H1 (cell line): ENCODE measurements at regions not wholly inside any gene's neighbourhood (a gene's known extent, or its start where the extent isn't known, plus 50 kb on each side); places are given as distances from the start of the nearest gene placed in this dataset.

ENCODE experiments used
- CTCF ChIA-PET: fragments of 300-600 bp; sonication (Branson Sonifier 250); formaldehyde crosslinking; loops from one replicate; lab custom pipeline; 2021; ENCODE audit not compliant: partially characterized antibody; lab: Charles Lee
- POLR2A ChIA-PET: fragments of 300-600 bp; sonication (Branson Sonifier 250); formaldehyde crosslinking; loops from one replicate; lab custom pipeline; 2021; ENCODE audit warnings: inconsistent platforms; ENCODE audit not compliant: partially characterized antibody; lab: Charles Lee
- DNase-seq, 2 experiments: peaks; one replicate each; pipeline versions ENCODE4 v3.0.0 to v3.0.0-alpha.2; 2010 to 2022; ENCODE audit warnings: low spot score in 2 of 2, low read depth in 1 of 2, mixed read lengths in 1 of 2
- FAIRE-seq: peaks from 2 replicates; lab custom pipeline; 2011; peaks lifted over from hg19 to GRCh38; lab: Jason Lieb, UNC
- H2AFZ ChIP-seq: 2 replicates; pipeline ENCODE4 v1.8.1; 2012; ENCODE audit warnings: low read length, inconsistent platforms
- H2AK5ac ChIP-seq: 2 replicates; pipeline ENCODE4 v1.6.1; 2013; ENCODE audit warnings: low read depth, low read length
- H2BK120ac ChIP-seq: replicated peaks from 2 replicates; pipeline ENCODE3; 2013; ENCODE audit warnings: low read depth, low read length, inconsistent platforms
- H2BK12ac ChIP-seq: 2 replicates; pipeline ENCODE4 v1.6.1; 2013; ENCODE audit warnings: low read depth, low read length
- H2BK15ac ChIP-seq: 2 replicates; pipeline ENCODE4 v1.6.1; 2013; ENCODE audit warnings: low read length
- H2BK20ac ChIP-seq: 2 replicates; pipeline ENCODE4 v1.6.1; 2013; ENCODE audit warnings: low read length
- H2BK5ac ChIP-seq: 2 replicates; pipeline ENCODE4 v1.6.1; 2013; ENCODE audit warnings: low read depth, low read length
- H3K14ac ChIP-seq: 2 replicates; pipeline ENCODE4 v1.6.1; 2013; ENCODE audit warnings: inconsistent platforms; ENCODE audit not compliant: insufficient read length
- H3K18ac ChIP-seq: 2 replicates; pipeline ENCODE4 v1.6.1; 2013; ENCODE audit warnings: low read length; ENCODE audit errors: extremely low read depth
- H3K23ac ChIP-seq: 2 replicates; pipeline ENCODE4 v1.6.1; 2013; ENCODE audit warnings: inconsistent platforms; ENCODE audit not compliant: insufficient read length
- H3K23me2 ChIP-seq: 2 replicates; pipeline ENCODE4 v1.6.1; 2013; ENCODE audit warnings: low read depth, low read length
- H3K27ac ChIP-seq: 2 replicates; pipeline ENCODE4 v1.6.1; 2011; ENCODE audit warnings: low read depth, low read length, inconsistent platforms
- H3K27me3 ChIP-seq, 4 experiments: replicated peaks in 1 of 4; 1 replicate in 1 of 4; 2 replicates in 3 of 4; pipeline versions ENCODE4 v1.6.1 to v1.8.1; 2011 to 2013; ENCODE audit warnings: low read length in 3 of 4, mild to moderate bottlenecking in 3 of 4, inconsistent platforms in 2 of 4, mixed read lengths in 2 of 4, moderate library complexity in 1 of 4; ENCODE audit not compliant: control insufficient read depth in 3 of 4, insufficient read depth in 3 of 4; ENCODE audit errors: extremely low read depth in 1 of 4
- H3K36me3 ChIP-seq, 4 experiments: 2 replicates each; pipeline versions ENCODE4 v1.6.1 to v1.8.1; 2011 to 2013; ENCODE audit warnings: mild to moderate bottlenecking in 4 of 4, low read length in 3 of 4, moderate library complexity in 2 of 4, control low read depth in 1 of 4, inconsistent platforms in 1 of 4; ENCODE audit not compliant: insufficient read depth in 4 of 4, control insufficient read depth in 2 of 4
- H3K4ac ChIP-seq: replicated peaks from 2 replicates; pipeline ENCODE3; 2013; ENCODE audit warnings: low read length, low read depth, mixed read lengths, inconsistent platforms; ENCODE audit not compliant: insufficient read length
- H3K4me1 ChIP-seq, 4 experiments: replicated peaks in 1 of 4; 1 replicate in 1 of 4; 2 replicates in 3 of 4; pipeline versions ENCODE4 v1.6.1 to v1.8.1; 2011 to 2013; ENCODE audit warnings: low read length in 3 of 4, inconsistent platforms in 2 of 4, mixed read lengths in 1 of 4; ENCODE audit not compliant: insufficient read depth in 4 of 4, control insufficient read depth in 3 of 4
- H3K4me2 ChIP-seq, 2 experiments: 2 replicates each; pipeline versions ENCODE4 v1.6.1 to v1.8.1; 2011 to 2013; ENCODE audit warnings: low read depth in 2 of 2, low read length in 2 of 2, control low read depth in 1 of 2, inconsistent platforms in 1 of 2, mild to moderate bottlenecking in 1 of 2; ENCODE audit not compliant: insufficient read depth in 1 of 2
- H3K4me3 ChIP-seq, 4 experiments: fragments of 200-600, 300-600 bp in 1 of 4; sonication (generic), shearing (Covaris generic), sonication (Bioruptor Twin) in 1 of 4; 2 replicates each; pipeline versions ENCODE4 v1.5.1 to v1.8.1; 2011 to 2016; ENCODE audit warnings: low read length in 4 of 4, low read depth in 3 of 4, control low read depth in 2 of 4, inconsistent platforms in 2 of 4, mild to moderate bottlenecking in 2 of 4, mixed read lengths in 1 of 4, moderate library complexity in 1 of 4; ENCODE audit not compliant: insufficient read depth in 2 of 4; ENCODE audit errors: extremely low read depth in 1 of 4
- H3K56ac ChIP-seq: replicated peaks from 2 replicates; pipeline ENCODE3; 2013; ENCODE audit warnings: low read depth, mild to moderate bottlenecking, mixed read lengths, low read length, inconsistent platforms; ENCODE audit not compliant: insufficient read length
- H3K79me1 ChIP-seq: 2 replicates; pipeline ENCODE4 v1.6.1; 2013; ENCODE audit warnings: low read depth, low read length, control low read depth
- H3K79me2 ChIP-seq, 2 experiments: 2 replicates each; pipeline versions ENCODE4 v1.6.1 to v1.8.1; 2012 to 2013; ENCODE audit warnings: low read length in 2 of 2, mild to moderate bottlenecking in 2 of 2, inconsistent platforms in 1 of 2; ENCODE audit not compliant: insufficient read depth in 2 of 2, control insufficient read depth in 1 of 2
- H3K9ac ChIP-seq, 4 experiments: replicated peaks in 1 of 4; 1 replicate in 1 of 4; 2 replicates in 3 of 4; pipeline versions ENCODE4 v1.6.1 to v1.8.1; 2011 to 2013; ENCODE audit warnings: low read depth in 3 of 4, low read length in 3 of 4, control low read depth in 2 of 4, mild to moderate bottlenecking in 2 of 4, moderate library complexity in 2 of 4, inconsistent platforms in 1 of 4; ENCODE audit errors: extremely low read depth in 1 of 4
- H3K9me3 ChIP-seq, 2 experiments: 2 replicates each; pipeline versions ENCODE4 v1.6.1 to v1.8.1; 2012 to 2013; ENCODE audit warnings: mild to moderate bottlenecking in 2 of 2, moderate library complexity in 2 of 2, control low read depth in 1 of 2, inconsistent platforms in 1 of 2, low read depth in 1 of 2, low read length in 1 of 2, mixed read lengths in 1 of 2; ENCODE audit not compliant: insufficient read depth in 2 of 2
- H4K20me1 ChIP-seq, 2 experiments: replicated peaks in 1 of 2; 2 replicates each; pipeline versions ENCODE3 to v1.8.1; 2011 to 2013; ENCODE audit warnings: inconsistent platforms in 2 of 2, low read length in 2 of 2, mild to moderate bottlenecking in 1 of 2; ENCODE audit not compliant: insufficient read depth in 2 of 2, control insufficient read depth in 1 of 2
- H4K5ac ChIP-seq: 2 replicates; pipeline ENCODE4 v1.6.1; 2013; ENCODE audit warnings: low read length, low read depth, mixed read lengths, inconsistent platforms; ENCODE audit not compliant: insufficient read length
- H4K8ac ChIP-seq: 2 replicates; pipeline ENCODE4 v1.8.0; 2013; ENCODE audit warnings: mild to moderate bottlenecking, moderate library complexity, low read length, inconsistent platforms; ENCODE audit not compliant: insufficient read depth; ENCODE audit errors: extremely low read depth
- H4K91ac ChIP-seq: replicated peaks from 2 replicates; pipeline ENCODE3; 2013; ENCODE audit warnings: low read length, mixed read lengths, inconsistent platforms; ENCODE audit not compliant: insufficient read length
- CEBPB ChIP-seq: IDR thresholded peaks from 2 replicates; pipeline ENCODE4 v1.6.1; 2012; ENCODE audit warnings: low read depth, low read length
- MAX ChIP-seq: IDR thresholded peaks from 2 replicates; pipeline ENCODE4 v1.6.1; 2012; ENCODE audit warnings: inconsistent platforms
- POU5F1 ChIP-seq: IDR thresholded peaks from 2 replicates; pipeline ENCODE4 v1.6.1; 2011; ENCODE audit warnings: low read depth, mild to moderate bottlenecking, low read length, moderate library complexity
- ZNF274 ChIP-seq: IDR thresholded peaks from 2 replicates; pipeline ENCODE4 v1.7.0; 2012; ENCODE audit warnings: low read length, borderline replicate concordance; ENCODE audit errors: extremely low read depth
- WGBS, 2 experiments: shearing (Covaris generic) in 1 of 2; methylation state at CpG; one replicate each; pipeline versions ENCODE4 v1.1.6 to v1.1.7; 2013 to 2015; ENCODE audit warnings: low lambda C conversion rate in 2 of 2, mixed read lengths in 2 of 2, inconsistent platforms in 1 of 2, low coverage in 1 of 2, missing lambda C conversion rate in 1 of 2; ENCODE audit not compliant: insufficient replicate concordance in 2 of 2, insufficient coverage in 1 of 2, insufficient read length in 1 of 2; ENCODE audit errors: extremely low coverage in 1 of 2, missing lambda C conversion rate in 1 of 2; 5-methylcytosine and 5-hydroxymethylcytosine counted together

DNA sequence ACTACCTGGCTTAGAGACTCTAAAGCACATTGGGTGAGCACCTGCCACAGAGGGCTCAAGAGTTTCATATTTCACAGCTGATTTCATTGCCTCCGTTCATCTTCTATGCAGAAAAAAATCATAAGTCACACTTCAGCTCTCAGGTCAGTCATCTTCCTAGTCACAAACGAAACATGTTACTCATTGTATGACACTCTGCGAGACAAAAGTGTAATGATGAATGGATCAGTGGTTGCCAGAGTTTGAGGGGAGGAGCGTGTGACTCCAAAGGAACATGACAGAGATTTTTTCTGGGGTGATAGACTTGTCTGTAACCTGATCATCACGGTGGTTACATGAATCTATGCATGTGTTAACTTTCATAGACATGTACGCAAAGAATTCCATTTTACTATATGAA, 195.2 kb upstream of the CNTNAP4 start:
- Histone ChIP-seq H4K20me1 (no peaks in the 10 kb centered on the region), H4K8ac (no peak overlapping the region), H3K4ac (no peak overlapping the region), H3K4me1 (peaks cover 0 to 4% (median 0%) of the 10 kb centered on the region in 4 experiments; a peak in 1 of 7 replicates), H2BK12ac (no peak overlapping the region), H3K9ac (no peak overlapping the region), H3K27me3 (no peaks in the 10 kb centered on the region), H2BK20ac (no peak overlapping the region), H3K23ac (no peak overlapping the region), H2AK5ac (no peak overlapping the region), H2BK15ac (no peak overlapping the region), H3K23me2 (no peaks in the 10 kb centered on the region), H3K14ac (no peak overlapping the region), H4K5ac (no peak overlapping the region), H4K91ac (no peak overlapping the region), H3K9me3 (no peaks in the 10 kb centered on the region), H3K79me1 (no peaks in the 10 kb centered on the region), H2BK120ac (no peak overlapping the region), H2AFZ (no peak overlapping the region), H3K36me3 (no peaks in the 10 kb centered on the region), H3K27ac (no peak overlapping the region), H3K56ac (no peak overlapping the region), H3K4me3 (no peak overlapping the region)
- no peak for FAIRE-seq
- DNase-seq = no peak
- ChIA-PET CTCF (no interaction called here), POLR2A (no interaction called here)
- TF ChIP-seq CEBPB = no peak
- no peak for TF ChIP-seq POU5F1
- TF ChIP-seq ZNF274 = no peak
- no peak for TF ChIP-seq MAX
- TF ChIP-seq, all 59 proteins: peak for 0
- H3K18ac ChIP-seq = no peak overlapping the region
- 83% methylated on average over 6 of the region's 6 CpGs; no CpG with 5 or more reads in 1 of the 2 experiments for WGBS, 2 experiments
- no peak overlapping the region for H3K4me2 ChIP-seq
- H2BK5ac ChIP-seq = no peak overlapping the region
- no peaks in the 10 kb centered on the region for H3K79me2 ChIP-seq
